Astrocyte (in vitro differentiated cells and primary cell): ENCODE measurements at regions not wholly inside any gene's neighbourhood (a gene's known extent, or its start where the extent isn't known, plus 50 kb on each side); places are given as distances from the start of the nearest gene placed in this dataset.

ENCODE experiments used
- DNase-seq: peaks from one replicate; pipeline ENCODE4 v3.0.0-alpha.2; 2010; ENCODE audit warnings: low read depth
- FAIRE-seq: peaks from 2 replicates; lab custom pipeline; 2011; peaks lifted over from hg19 to GRCh38; lab: Jason Lieb, UNC
- H2AFZ ChIP-seq: 2 replicates; pipeline ENCODE4 v1.6.0; 2012; ENCODE audit warnings: low read depth, low read length, inconsistent platforms
- H3K27ac ChIP-seq: 2 replicates; pipeline ENCODE4 v1.5.1; 2011; ENCODE audit warnings: low read depth, low read length, inconsistent platforms
- H3K27me3 ChIP-seq: 2 replicates; pipeline ENCODE4 v1.6.0; 2011; ENCODE audit warnings: low read length, inconsistent platforms; ENCODE audit not compliant: insufficient read depth
- H3K36me3 ChIP-seq: 2 replicates; pipeline ENCODE4 v1.5.1; 2011; ENCODE audit warnings: low read length, inconsistent platforms; ENCODE audit not compliant: insufficient read depth
- H3K4me1 ChIP-seq: 2 replicates; pipeline ENCODE4 v1.5.1; 2011; ENCODE audit warnings: low read length, inconsistent platforms; ENCODE audit not compliant: insufficient read depth
- H3K4me2 ChIP-seq: 2 replicates; pipeline ENCODE4 v1.6.0; 2012; ENCODE audit warnings: low read length, inconsistent platforms
- H3K4me3 ChIP-seq: 2 replicates; pipeline ENCODE4 v1.5.1; 2011; ENCODE audit warnings: low read depth, mild to moderate bottlenecking, low read length, inconsistent platforms; ENCODE audit not compliant: insufficient read depth
- H3K79me2 ChIP-seq: 2 replicates; pipeline ENCODE4 v1.6.0; 2012; ENCODE audit warnings: mild to moderate bottlenecking, low read length, inconsistent platforms; ENCODE audit not compliant: insufficient read depth
- H3K9ac ChIP-seq: 2 replicates; pipeline ENCODE4 v1.6.0; 2012; ENCODE audit warnings: mild to moderate bottlenecking, low read length, inconsistent platforms
- H3K9me3 ChIP-seq: 2 replicates; pipeline ENCODE4 v1.5.1; 2012; ENCODE audit warnings: low read depth, mild to moderate bottlenecking, low read length, inconsistent platforms; ENCODE audit not compliant: insufficient read depth
- H4K20me1 ChIP-seq: 2 replicates; pipeline ENCODE4 v1.6.0; 2012; ENCODE audit warnings: low read length, inconsistent platforms; ENCODE audit not compliant: insufficient read depth
- H3K27ac Mint-ChIP-seq: one replicate; pipeline ENCODE4 v1.8.0; 2021; ENCODE audit warnings: mild to moderate bottlenecking, mixed read lengths; ENCODE audit not compliant: unreplicated experiment
- H3K27me3 Mint-ChIP-seq: one replicate; pipeline ENCODE4 v1.8.0; 2021; ENCODE audit warnings: low read depth, mixed read lengths; ENCODE audit not compliant: unreplicated experiment
- H3K36me3 Mint-ChIP-seq: one replicate; pipeline ENCODE4 v1.8.0; 2021; ENCODE audit warnings: low read depth, mixed read lengths; ENCODE audit not compliant: unreplicated experiment
- H3K4me1 Mint-ChIP-seq: one replicate; pipeline ENCODE4 v1.8.0; 2021; ENCODE audit warnings: low read depth, mixed read lengths; ENCODE audit not compliant: unreplicated experiment
- H3K4me3 Mint-ChIP-seq: one replicate; pipeline ENCODE4 v1.8.0; 2021; ENCODE audit warnings: mild to moderate bottlenecking, moderate library complexity, mixed read lengths; ENCODE audit not compliant: unreplicated experiment
- H3K9me3 Mint-ChIP-seq: one replicate; pipeline ENCODE4 v1.8.0; 2021; ENCODE audit warnings: mild to moderate bottlenecking, mixed read lengths; ENCODE audit not compliant: unreplicated experiment
- EZH2 ChIP-seq: IDR thresholded peaks from 2 replicates; pipeline ENCODE4 v1.6.1; 2012; ENCODE audit warnings: mild to moderate bottlenecking, low read length, inconsistent platforms; ENCODE audit not compliant: insufficient read depth
- TF ChIP-seq, protein P1 (sequence below): IDR thresholded peaks from 2 replicates; pipeline ENCODE4 v1.5.1; 2011; ENCODE audit warnings: low read depth, mild to moderate bottlenecking, inconsistent platforms, low read length, moderate library complexity; ENCODE audit not compliant: insufficient read depth

DNA sequence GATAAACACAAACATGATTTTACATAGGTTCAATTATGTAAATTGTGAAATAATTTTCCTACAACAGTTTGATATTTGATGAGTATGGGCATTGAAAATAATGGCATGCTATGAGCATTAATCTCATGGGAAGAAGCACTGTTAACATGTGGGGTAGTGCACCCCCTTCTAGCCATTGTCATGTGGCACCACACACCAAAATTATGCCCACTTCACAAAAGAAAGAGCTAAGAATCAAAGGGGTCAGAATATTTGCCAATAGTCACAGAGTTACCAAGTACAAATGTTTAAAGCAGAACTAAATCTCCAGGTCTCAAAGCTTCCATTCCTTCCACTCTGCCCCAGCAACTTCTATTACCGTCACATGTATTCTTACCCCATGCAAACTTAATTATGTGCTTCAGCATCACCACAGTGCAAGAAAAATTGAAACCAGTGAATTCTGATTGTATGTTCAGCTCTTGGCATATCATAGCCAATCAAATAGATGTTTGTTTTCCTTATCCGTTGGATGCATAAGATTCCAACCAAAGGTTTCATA is 1273.8 kb downstream of the FAM181B start:
- H3K27ac ChIP-seq: no peak overlapping the region
- H3K4me3 Mint-ChIP-seq: no peak overlapping the region
- no peak overlapping the region for H3K4me3 ChIP-seq
- no peak overlapping the region for H2AFZ ChIP-seq
- H4K20me1 ChIP-seq: no peaks in the 10 kb centered on the region
- H3K27me3 Mint-ChIP-seq: peaks cover 2% of the 10 kb centered on the region
- no peaks in the 10 kb centered on the region for H3K79me2 ChIP-seq
- H3K36me3 Mint-ChIP-seq: no peaks in the 10 kb centered on the region
- no peaks in the 10 kb centered on the region for H3K36me3 ChIP-seq
- no peak for TF ChIP-seq EZH2
- TF ChIP-seq, protein P1, sequence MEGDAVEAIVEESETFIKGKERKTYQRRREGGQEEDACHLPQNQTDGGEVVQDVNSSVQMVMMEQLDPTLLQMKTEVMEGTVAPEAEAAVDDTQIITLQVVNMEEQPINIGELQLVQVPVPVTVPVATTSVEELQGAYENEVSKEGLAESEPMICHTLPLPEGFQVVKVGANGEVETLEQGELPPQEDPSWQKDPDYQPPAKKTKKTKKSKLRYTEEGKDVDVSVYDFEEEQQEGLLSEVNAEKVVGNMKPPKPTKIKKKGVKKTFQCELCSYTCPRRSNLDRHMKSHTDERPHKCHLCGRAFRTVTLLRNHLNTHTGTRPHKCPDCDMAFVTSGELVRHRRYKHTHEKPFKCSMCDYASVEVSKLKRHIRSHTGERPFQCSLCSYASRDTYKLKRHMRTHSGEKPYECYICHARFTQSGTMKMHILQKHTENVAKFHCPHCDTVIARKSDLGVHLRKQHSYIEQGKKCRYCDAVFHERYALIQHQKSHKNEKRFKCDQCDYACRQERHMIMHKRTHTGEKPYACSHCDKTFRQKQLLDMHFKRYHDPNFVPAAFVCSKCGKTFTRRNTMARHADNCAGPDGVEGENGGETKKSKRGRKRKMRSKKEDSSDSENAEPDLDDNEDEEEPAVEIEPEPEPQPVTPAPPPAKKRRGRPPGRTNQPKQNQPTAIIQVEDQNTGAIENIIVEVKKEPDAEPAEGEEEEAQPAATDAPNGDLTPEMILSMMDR: no peak
- H3K27me3 ChIP-seq: no peaks in the 10 kb centered on the region
- FAIRE-seq (no peak), DNase-seq (no peak)
- no peaks in the 10 kb centered on the region for H3K4me1 Mint-ChIP-seq
- no peak overlapping the region for H3K4me2 ChIP-seq
- H3K9me3 ChIP-seq: no peaks in the 10 kb centered on the region
- no peaks in the 10 kb centered on the region for H3K4me1 ChIP-seq
- H3K9ac ChIP-seq: no peak overlapping the region
- no peak overlapping the region for H3K27ac Mint-ChIP-seq
- H3K9me3 Mint-ChIP-seq: peaks cover 2% of the 10 kb centered on the region

DNA sequence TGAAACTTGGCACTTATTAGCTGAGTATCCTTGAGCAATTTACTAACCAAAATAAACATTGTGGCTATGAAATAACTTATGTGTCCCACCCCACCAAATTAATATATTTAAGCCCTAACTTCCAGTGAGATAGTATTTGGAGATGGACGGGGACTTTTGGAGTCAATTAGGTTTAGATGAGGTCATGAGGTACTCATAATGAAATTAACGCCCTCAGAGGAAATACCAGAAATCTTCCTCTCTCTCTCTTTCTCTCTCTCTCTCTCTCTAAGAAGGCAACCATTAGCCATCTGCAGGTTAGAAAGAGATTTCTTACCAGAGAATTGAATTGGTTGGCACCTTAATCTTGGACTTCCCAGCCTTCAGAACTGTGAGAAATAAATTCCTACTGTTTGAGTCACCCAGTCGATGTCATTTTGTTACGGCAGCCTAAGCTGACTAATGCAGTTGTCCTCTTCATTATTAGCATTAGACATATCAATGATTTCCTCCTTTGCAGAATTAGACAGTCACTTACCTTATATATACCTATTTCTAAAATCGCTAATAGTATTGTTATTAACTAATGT is 1284.0 kb downstream of the FAM181B start:
- H3K9ac ChIP-seq: no peak overlapping the region
- no peak for TF ChIP-seq EZH2
- TF ChIP-seq, protein P1: no peak
- Mint-ChIP-seq H3K4me1 (no peaks in the 10 kb centered on the region), H3K27ac (no peak overlapping the region), H3K9me3 (peaks cover 5% of the 10 kb centered on the region), H3K4me3 (no peak overlapping the region), H3K36me3 (no peaks in the 10 kb centered on the region), H3K27me3 (no peaks in the 10 kb centered on the region)
- H4K20me1 ChIP-seq: no peaks in the 10 kb centered on the region
- H3K79me2 ChIP-seq: no peaks in the 10 kb centered on the region
- no peak for DNase-seq
- H3K27me3 ChIP-seq: no peaks in the 10 kb centered on the region
- no peak overlapping the region for H3K4me2 ChIP-seq
- no peaks in the 10 kb centered on the region for H3K9me3 ChIP-seq
- no peaks in the 10 kb centered on the region for H3K36me3 ChIP-seq
- no peak overlapping the region for H2AFZ ChIP-seq
- FAIRE-seq: no peak
- no peak overlapping the region for H3K4me3 ChIP-seq
- no peaks in the 10 kb centered on the region for H3K4me1 ChIP-seq
- no peak overlapping the region for H3K27ac ChIP-seq

DNA sequence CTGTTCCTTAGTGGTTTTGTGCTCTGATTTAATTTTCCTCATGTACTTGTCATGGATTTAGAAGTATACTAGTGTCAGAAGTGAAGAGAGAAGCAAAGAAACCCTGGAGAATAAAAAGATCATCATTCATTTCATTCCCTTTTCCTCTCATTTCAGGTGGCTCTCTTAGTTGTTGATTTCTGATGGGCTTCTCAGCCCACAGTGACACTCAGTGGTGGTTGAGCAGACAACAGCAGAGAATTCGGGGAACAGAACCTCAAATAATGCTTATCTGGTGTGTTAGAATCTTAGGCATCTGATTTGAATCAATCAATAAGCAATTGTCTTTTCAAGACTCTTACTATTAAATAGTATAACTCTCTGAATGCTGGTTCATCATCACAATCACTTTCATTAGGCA is 1289.4 kb downstream of the FAM181B start:
- Mint-ChIP-seq H3K27me3 (no peaks in the 10 kb centered on the region), H3K4me3 (no peak overlapping the region), H3K9me3 (peaks cover 2% of the 10 kb centered on the region), H3K4me1 (no peaks in the 10 kb centered on the region), H3K27ac (no peak overlapping the region), H3K36me3 (no peaks in the 10 kb centered on the region)
- H3K9ac ChIP-seq: no peak overlapping the region
- no peaks in the 10 kb centered on the region for H4K20me1 ChIP-seq
- H3K4me2 ChIP-seq: no peak overlapping the region
- H3K4me1 ChIP-seq: no peaks in the 10 kb centered on the region
- no peaks in the 10 kb centered on the region for H3K36me3 ChIP-seq
- DNase-seq: no peak
- no peak overlapping the region for H2AFZ ChIP-seq
- H3K27me3 ChIP-seq: no peaks in the 10 kb centered on the region
- H3K27ac ChIP-seq: no peak overlapping the region
- no peak overlapping the region for H3K4me3 ChIP-seq
- no peaks in the 10 kb centered on the region for H3K79me2 ChIP-seq
- TF ChIP-seq EZH2: no peak
- TF ChIP-seq, protein P1: no peak
- no peaks in the 10 kb centered on the region for H3K9me3 ChIP-seq
- no peak for FAIRE-seq
